GM12878 (cell line): ENCODE measurements at regions not wholly inside any gene's neighbourhood (a gene's known extent, or its start where the extent isn't known, plus 50 kb on each side); places are given as distances from the start of the nearest gene placed in this dataset.

Experiments used
- ATAC-seq: fragments of 200-7000 bp; cut with Tn5 transposase; 3 replicates; pipeline ENCODE4 v1.9.1; 2020; ENCODE audit warnings: mild to moderate bottlenecking, moderate library complexity
- BruUV-seq: library from RNA; stranded (reverse); fragments of 400-500 nt; replicated peaks from 2 replicates; lab custom pipeline; 2021; lab: Mats Ljungman, UMichigan
- CTCF ChIA-PET: fragments of 300-600 bp; sonication (Branson Sonifier 250); formaldehyde crosslinking; extraction: SDS; loops from one replicate; lab custom pipeline; 2021; ENCODE audit warnings: inconsistent platforms; lab: Yijun Ruan, JAX
- POLR2A ChIA-PET: fragments of 350-600 bp; formaldehyde crosslinking; extraction: SDS; loops from one replicate; lab custom pipeline; 2021; ENCODE audit warnings: inconsistent platforms; lab: Charles Lee
- RAD21 ChIA-PET: fragments of 300-600 bp; sonication (Branson Sonifier 250); formaldehyde crosslinking; loops from one replicate; lab custom pipeline; 2023; ENCODE audit warnings: antibody characterized with exemption; ENCODE audit not compliant: unreplicated experiment; lab: Charles Lee
- SMC1A ChIA-PET: fragments of 300-600 bp; sonication (Branson Sonifier 250); formaldehyde crosslinking; loops from one replicate; lab custom pipeline; 2023; ENCODE audit not compliant: unreplicated experiment, uncharacterized antibody; lab: Charles Lee
- DNase-seq: peaks from one replicate; pipeline ENCODE4 v3.0.0-alpha.2; 2011; ENCODE audit warnings: low read depth, low spot score
- FAIRE-seq: peaks from 3 replicates; lab custom pipeline; 2011; peaks lifted over from hg19 to GRCh38; lab: Jason Lieb, UNC
- H2AFZ ChIP-seq: 2 replicates; pipeline ENCODE4 v1.6.0; 2011; ENCODE audit warnings: low read depth, low read length, control low read depth; ENCODE audit not compliant: control insufficient read depth
- H3K27ac ChIP-seq: 2 replicates; pipeline ENCODE4 v1.5.1; 2011; ENCODE audit warnings: control low read depth; ENCODE audit not compliant: control insufficient read depth, insufficient read depth
- H3K27me3 ChIP-seq, 2 experiments: replicated peaks in 1 of 2; 2 replicates each; pipeline versions ENCODE4 v1.6.0 to v1.6.1; 2011; ENCODE audit warnings: low read length in 1 of 2; ENCODE audit not compliant: control insufficient read depth in 2 of 2, insufficient read depth in 2 of 2
- H3K36me3 ChIP-seq, 2 experiments: 2 replicates each; pipeline ENCODE4 v1.5.1; 2011; ENCODE audit warnings: low read length in 1 of 2; ENCODE audit not compliant: control insufficient read depth in 2 of 2, insufficient read depth in 2 of 2
- H3K4me1 ChIP-seq: 2 replicates; pipeline ENCODE4 v1.6.1; 2011; ENCODE audit warnings: mild to moderate bottlenecking, low read length, moderate library complexity, mixed read lengths; ENCODE audit not compliant: control insufficient read depth, insufficient read depth
- H3K4me2 ChIP-seq: 2 replicates; pipeline ENCODE4 v1.6.0; 2011; ENCODE audit warnings: control low read depth; ENCODE audit not compliant: control insufficient read depth, insufficient read depth
- H3K4me3 ChIP-seq: fragments of 200-600 bp; sonication (generic); 2 replicates; pipeline ENCODE4 v1.5.1; 2016
- H3K79me2 ChIP-seq: 2 replicates; pipeline ENCODE4 v1.6.0; 2011; ENCODE audit warnings: low read length; ENCODE audit not compliant: control insufficient read depth, insufficient read depth
- H3K9ac ChIP-seq: 2 replicates; pipeline ENCODE4 v1.8.0; 2011; ENCODE audit warnings: low read length, control low read depth, mixed read lengths; ENCODE audit not compliant: control insufficient read depth, insufficient read depth
- H3K9me3 ChIP-seq: replicated peaks from 3 replicates; pipeline ENCODE4 v1.5.1; 2011; ENCODE audit warnings: mild to moderate bottlenecking, low read length; ENCODE audit not compliant: control insufficient read depth, insufficient read depth
- H4K20me1 ChIP-seq: 2 replicates; pipeline ENCODE4 v1.6.0; 2011; ENCODE audit not compliant: control insufficient read depth, insufficient read depth
- ATF7 ChIP-seq: fragments of 450-650 bp; IDR thresholded peaks from 2 replicates; pipeline ENCODE4 v1.6.1; 2016; ENCODE audit warnings: low read depth, mild to moderate bottlenecking
- CREM ChIP-seq: IDR thresholded peaks from 2 replicates; pipeline ENCODE4 v1.6.1; 2014; ENCODE audit warnings: antibody characterized with exemption, low read depth
- EED ChIP-seq: sonication (generic); IDR thresholded peaks from 2 replicates; pipeline ENCODE4 v1.6.1; 2016; ENCODE audit warnings: antibody characterized with exemption, low read depth
- KAT2A ChIP-seq: conservative IDR thresholded peaks from 2 replicates; pipeline ENCODE4 v1.6.1; 2011; ENCODE audit warnings: low read depth, low read length; ENCODE audit not compliant: control insufficient read depth
- KDM1A ChIP-seq: fragments of 200-600 bp; sonication (generic); IDR thresholded peaks from 2 replicates; pipeline ENCODE4 v1.6.1; 2016; ENCODE audit warnings: borderline replicate concordance
- KLF5 ChIP-seq: fragments of 450-650 bp; IDR thresholded peaks from 2 replicates; pipeline ENCODE4 v1.6.1; 2014; ENCODE audit warnings: mild to moderate bottlenecking; ENCODE audit not compliant: partially characterized antibody
- PML ChIP-seq: IDR thresholded peaks from 2 replicates; pipeline ENCODE4 v1.6.1; 2012; ENCODE audit warnings: low read length, inconsistent platforms
- RB1 ChIP-seq: fragments of 450-650 bp; formaldehyde crosslinking; IDR thresholded peaks from 2 replicates; pipeline ENCODE4 v1.6.1; 2017; ENCODE audit warnings: mild to moderate bottlenecking, borderline replicate concordance
- WGBS: methylation state at CpG from one replicate; pipeline ENCODE4 v1.1.6; 2016; ENCODE audit warnings: low lambda C conversion rate; ENCODE audit not compliant: insufficient replicate concordance, insufficient coverage; ENCODE audit errors: missing lambda C conversion rate; 5-methylcytosine and 5-hydroxymethylcytosine counted together
- in situ Hi-C: fragments of 300-500 bp; cut with MboI; formaldehyde crosslinking; loops from 9 replicates; pipeline ENCODE4 v1.14.3; 2018; ENCODE audit warnings: mixed read lengths
- intact Hi-C: fragments of 100-400 bp; cut with micrococcal nuclease; formaldehyde crosslinking; loops from one replicate; pipeline ENCODE4 v1.14.2; 2022; ENCODE audit not compliant: unreplicated experiment
- TF ChIP-seq, protein P1 (sequence below): fragments of 450-650 bp; formaldehyde crosslinking; IDR thresholded peaks from 2 replicates; pipeline ENCODE4 v1.4.0; 2022; ENCODE audit warnings: mild to moderate bottlenecking, moderate library complexity
- TF ChIP-seq, protein P2 (sequence below): IDR thresholded peaks from 2 replicates; pipeline ENCODE4 v1.6.1; 2011; ENCODE audit warnings: mild to moderate bottlenecking, low read depth, low read length, moderate library complexity; ENCODE audit not compliant: insufficient replicate concordance
- TF ChIP-seq, protein P3 (sequence below): fragments of 450-650 bp; formaldehyde crosslinking; IDR thresholded peaks from 2 replicates; pipeline ENCODE4 v1.5.0; 2022; ENCODE audit warnings: mild to moderate bottlenecking, missing genetic modification characterization

DNA sequence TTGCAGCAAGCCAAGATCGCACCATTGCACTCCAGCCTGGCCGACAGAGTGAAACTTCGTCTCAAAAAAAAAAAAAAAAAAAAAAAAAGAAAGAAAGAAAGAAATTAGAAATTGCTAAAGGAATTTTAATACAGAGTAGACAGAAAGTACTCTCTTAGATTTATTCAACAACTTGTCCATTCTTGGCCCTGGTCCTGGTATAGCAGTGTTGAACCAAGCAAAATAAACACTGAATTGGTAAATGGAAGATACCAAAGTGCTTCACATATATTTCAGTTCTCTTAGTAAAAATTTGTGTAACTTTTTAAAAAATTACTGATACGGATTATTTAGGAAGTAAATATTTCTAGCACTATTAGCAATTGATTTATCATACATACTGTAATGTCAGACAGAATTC lies 165.9 kb upstream of the TLL1 start (continued):
- TF ChIP-seq, protein P1, sequence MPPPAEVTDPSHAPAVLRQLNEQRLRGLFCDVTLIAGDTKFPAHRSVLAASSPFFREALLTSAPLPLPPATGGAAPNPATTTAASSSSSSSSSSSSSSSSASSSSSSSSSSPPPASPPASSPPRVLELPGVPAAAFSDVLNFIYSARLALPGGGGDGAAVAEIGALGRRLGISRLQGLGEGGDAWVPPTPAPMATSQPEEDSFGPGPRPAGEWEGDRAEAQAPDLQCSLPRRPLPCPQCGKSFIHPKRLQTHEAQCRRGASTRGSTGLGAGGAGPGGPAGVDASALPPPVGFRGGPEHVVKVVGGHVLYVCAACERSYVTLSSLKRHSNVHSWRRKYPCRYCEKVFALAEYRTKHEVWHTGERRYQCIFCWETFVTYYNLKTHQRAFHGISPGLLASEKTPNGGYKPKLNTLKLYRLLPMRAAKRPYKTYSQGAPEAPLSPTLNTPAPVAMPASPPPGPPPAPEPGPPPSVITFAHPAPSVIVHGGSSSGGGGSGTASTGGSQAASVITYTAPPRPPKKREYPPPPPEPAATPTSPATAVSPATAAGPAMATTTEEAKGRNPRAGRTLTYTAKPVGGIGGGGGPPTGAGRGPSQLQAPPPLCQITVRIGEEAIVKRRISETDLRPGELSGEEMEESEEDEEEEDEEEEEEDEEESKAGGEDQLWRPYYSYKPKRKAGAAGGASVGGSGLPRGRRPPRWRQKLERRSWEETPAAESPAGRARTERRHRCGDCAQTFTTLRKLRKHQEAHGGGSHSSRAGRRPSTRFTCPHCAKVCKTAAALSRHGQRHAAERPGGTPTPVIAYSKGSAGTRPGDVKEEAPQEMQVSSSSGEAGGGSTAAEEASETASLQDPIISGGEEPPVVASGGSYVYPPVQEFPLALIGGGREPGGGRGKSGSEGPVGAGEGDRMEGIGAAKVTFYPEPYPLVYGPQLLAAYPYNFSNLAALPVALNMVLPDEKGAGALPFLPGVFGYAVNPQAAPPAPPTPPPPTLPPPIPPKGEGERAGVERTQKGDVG (CRISPR knock-in tag): no peak
- TF ChIP-seq KLF5 (no peak), EED (no peak), PML (no peak), CREM (no peak), RB1 (no peak)
- TF ChIP-seq, protein P2, sequence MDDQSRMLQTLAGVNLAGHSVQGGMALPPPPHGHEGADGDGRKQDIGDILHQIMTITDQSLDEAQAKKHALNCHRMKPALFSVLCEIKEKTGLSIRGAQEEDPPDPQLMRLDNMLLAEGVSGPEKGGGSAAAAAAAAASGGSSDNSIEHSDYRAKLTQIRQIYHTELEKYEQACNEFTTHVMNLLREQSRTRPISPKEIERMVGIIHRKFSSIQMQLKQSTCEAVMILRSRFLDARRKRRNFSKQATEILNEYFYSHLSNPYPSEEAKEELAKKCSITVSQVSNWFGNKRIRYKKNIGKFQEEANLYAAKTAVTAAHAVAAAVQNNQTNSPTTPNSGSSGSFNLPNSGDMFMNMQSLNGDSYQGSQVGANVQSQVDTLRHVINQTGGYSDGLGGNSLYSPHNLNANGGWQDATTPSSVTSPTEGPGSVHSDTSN: no peak

DNA sequence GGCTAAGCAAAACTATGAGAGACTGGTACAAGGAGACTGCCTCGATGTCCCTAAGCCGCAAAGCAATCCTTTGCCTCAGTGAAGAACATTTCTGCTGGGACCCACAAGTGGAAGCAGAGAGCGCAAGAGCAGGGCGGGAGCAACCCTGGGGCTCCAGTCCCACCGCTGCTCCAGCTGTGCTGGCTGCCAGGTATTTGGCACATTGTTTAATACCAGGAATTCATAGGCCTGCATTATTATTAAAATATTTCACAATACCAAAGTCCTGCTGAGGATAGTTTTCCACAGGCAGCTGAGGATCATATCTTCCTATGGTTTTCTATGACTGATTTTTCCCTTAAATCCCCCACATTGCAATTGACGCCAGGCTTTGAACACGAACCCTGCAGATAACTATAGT lies 163.5 kb upstream of the TLL1 start:
- ChIA-PET POLR2A (no interaction called here), SMC1A (no interaction called here)
- TF ChIP-seq ATF7: no peak
- no peak for TF ChIP-seq KAT2A
- TF ChIP-seq, protein P3, sequence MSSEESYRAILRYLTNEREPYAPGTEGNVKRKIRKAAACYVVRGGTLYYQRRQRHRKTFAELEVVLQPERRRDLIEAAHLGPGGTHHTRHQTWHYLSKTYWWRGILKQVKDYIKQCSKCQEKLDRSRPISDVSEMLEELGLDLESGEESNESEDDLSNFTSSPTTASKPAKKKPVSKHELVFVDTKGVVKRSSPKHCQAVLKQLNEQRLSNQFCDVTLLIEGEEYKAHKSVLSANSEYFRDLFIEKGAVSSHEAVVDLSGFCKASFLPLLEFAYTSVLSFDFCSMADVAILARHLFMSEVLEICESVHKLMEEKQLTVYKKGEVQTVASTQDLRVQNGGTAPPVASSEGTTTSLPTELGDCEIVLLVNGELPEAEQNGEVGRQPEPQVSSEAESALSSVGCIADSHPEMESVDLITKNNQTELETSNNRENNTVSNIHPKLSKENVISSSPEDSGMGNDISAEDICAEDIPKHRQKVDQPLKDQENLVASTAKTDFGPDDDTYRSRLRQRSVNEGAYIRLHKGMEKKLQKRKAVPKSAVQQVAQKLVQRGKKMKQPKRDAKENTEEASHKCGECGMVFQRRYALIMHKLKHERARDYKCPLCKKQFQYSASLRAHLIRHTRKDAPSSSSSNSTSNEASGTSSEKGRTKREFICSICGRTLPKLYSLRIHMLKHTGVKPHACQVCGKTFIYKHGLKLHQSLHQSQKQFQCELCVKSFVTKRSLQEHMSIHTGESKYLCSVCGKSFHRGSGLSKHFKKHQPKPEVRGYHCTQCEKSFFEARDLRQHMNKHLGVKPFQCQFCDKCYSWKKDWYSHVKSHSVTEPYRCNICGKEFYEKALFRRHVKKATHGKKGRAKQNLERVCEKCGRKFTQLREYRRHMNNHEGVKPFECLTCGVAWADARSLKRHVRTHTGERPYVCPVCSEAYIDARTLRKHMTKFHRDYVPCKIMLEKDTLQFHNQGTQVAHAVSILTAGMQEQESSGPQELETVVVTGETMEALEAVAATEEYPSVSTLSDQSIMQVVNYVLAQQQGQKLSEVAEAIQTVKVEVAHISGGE: no peak
- no peak for TF ChIP-seq KDM1A

More for the DNA sequence above, 163.5 kb upstream of the TLL1 start:
- Histone ChIP-seq H3K4me2 (no peak overlapping the region), H3K27me3 (no peaks in the 10 kb centered on the region), H3K9me3 (no peaks in the 10 kb centered on the region), H3K4me3 (no peak overlapping the region), H4K20me1 (no peaks in the 10 kb centered on the region), H2AFZ (no peak overlapping the region), H3K9ac (no peak overlapping the region), H3K79me2 (no peaks in the 10 kb centered on the region), H3K27ac (no peak overlapping the region), H3K4me1 (no peaks in the 10 kb centered on the region), H3K36me3 (no peaks in the 10 kb centered on the region)
- intact Hi-C loops (no loop called here), in situ Hi-C loops (no loop called here)
- DNase-seq (no peak), FAIRE-seq (no peak), ATAC-seq (no peak)
- BruUV-seq: no TSS peak
- ChIA-PET RAD21 (no interaction called here), CTCF (interaction anchor here (1.1 kb wide), 1 partner anchor 73 kb away, joined by 4 read pairs; no protein-coding TSS in a partner anchor)
- WGBS: 53% methylated on average over 7 of the region's 7 CpGs
